PC-3 (cell line): ENCODE measurements at regions not wholly inside any gene's neighbourhood (a gene's known extent, or its start where the extent isn't known, plus 50 kb on each side); places are given as distances from the start of the nearest gene placed in this dataset.

Source experiments
- ATAC-seq: fragments of 200-7000 bp; cut with Tn5 transposase; 2 replicates; pipeline ENCODE4 v1.9.1; 2020; ENCODE audit warnings: mild to moderate bottlenecking, moderate library complexity
- BruUV-seq: library from RNA; stranded (reverse); fragments of 400-500 nt; replicated peaks from 2 replicates; lab custom pipeline; 2021; lab: Mats Ljungman, UMichigan
- CTCF ChIA-PET: fragments of 300-600 bp; sonication (Branson Sonifier 250); formaldehyde crosslinking; loops from one replicate; lab custom pipeline; 2022; ENCODE audit warnings: antibody characterized with exemption; lab: Charles Lee
- POLR2A ChIA-PET: fragments of 300-600 bp; sonication (Branson Sonifier 250); formaldehyde crosslinking; loops from one replicate; lab custom pipeline; 2022; ENCODE audit warnings: antibody characterized with exemption; ENCODE audit not compliant: unreplicated experiment; lab: Charles Lee
- DNase-seq: peaks from one replicate; pipeline ENCODE4 v3.0.0-alpha.2; 2015
- H2AFZ ChIP-seq: fragments of 300-600 bp; sonication (generic); 2 replicates; pipeline ENCODE4 v1.6.0; 2016; ENCODE audit warnings: antibody characterized with exemption, low read length
- H3F3A ChIP-seq: fragments of 300-600 bp; sonication (generic); one replicate; pipeline ENCODE4 v1.6.0; 2017; ENCODE audit warnings: antibody characterized with exemption, low read length, control low read depth, mild to moderate bottlenecking; ENCODE audit not compliant: unreplicated experiment
- H3K27ac ChIP-seq: fragments of 300-600 bp; sonication (generic); 2 replicates; pipeline ENCODE4 v1.5.1; 2016; ENCODE audit warnings: mild to moderate bottlenecking, low read length
- H3K27me3 ChIP-seq: fragments of 300-600 bp; sonication (generic); 2 replicates; pipeline ENCODE4 v1.6.1; 2016; ENCODE audit warnings: low read length, mixed read lengths
- H3K36me3 ChIP-seq: fragments of 300-600 bp; sonication (generic); 2 replicates; pipeline ENCODE4 v1.6.1; 2016; ENCODE audit warnings: low read depth, mixed run types, low read length, mixed read lengths
- H3K4me1 ChIP-seq: fragments of 300-600 bp; sonication (generic); 2 replicates; pipeline ENCODE4 v1.5.1; 2016; ENCODE audit warnings: low read length; ENCODE audit not compliant: insufficient read depth
- H3K4me2 ChIP-seq: fragments of 300-600 bp; sonication (generic); 2 replicates; pipeline ENCODE4 v1.6.0; 2016; ENCODE audit warnings: low read length
- H3K4me3 ChIP-seq: fragments of 300-600 bp; sonication (generic); 2 replicates; pipeline ENCODE4 v1.5.1; 2016; ENCODE audit warnings: mild to moderate bottlenecking, low read length, mixed read lengths
- H3K79me2 ChIP-seq: fragments of 300-600 bp; sonication (generic); 2 replicates; pipeline ENCODE4 v1.6.1; 2017; ENCODE audit warnings: low read length, mixed read lengths
- H3K9ac ChIP-seq: fragments of 300-600 bp; sonication (generic); 2 replicates; pipeline ENCODE4 v1.6.0; 2016; ENCODE audit warnings: mild to moderate bottlenecking, low read length
- H3K9me2 ChIP-seq: fragments of 300-600 bp; sonication (generic); replicated peaks from 2 replicates; pipeline ENCODE4 v1.6.1; 2016; ENCODE audit warnings: mixed run types, low read length, mixed read lengths
- H3K9me3 ChIP-seq: fragments of 300-600 bp; sonication (generic); 2 replicates; pipeline ENCODE4 v1.6.1; 2016; ENCODE audit warnings: low read length, mixed read lengths
- H4K20me1 ChIP-seq: fragments of 300-600 bp; sonication (generic); 2 replicates; pipeline ENCODE4 v1.6.1; 2016; ENCODE audit warnings: low read length, mixed read lengths
- EZH2 ChIP-seq: fragments of 300-600 bp; sonication (generic); IDR thresholded peaks from one replicate; pipeline ENCODE4 v1.6.1; 2017; ENCODE audit warnings: antibody characterized with exemption, mild to moderate bottlenecking, low read length; ENCODE audit not compliant: unreplicated experiment
- EZH2phosphoT487 ChIP-seq: fragments of 300-600 bp; sonication (generic); IDR thresholded peaks from 2 replicates; pipeline ENCODE4 v1.6.1; 2018; ENCODE audit warnings: mild to moderate bottlenecking, antibody characterized with exemption, low read length, borderline replicate concordance
- intact Hi-C: fragments of 100-400 bp; cut with micrococcal nuclease; formaldehyde crosslinking; loops from 2 replicates; pipeline ENCODE4 v1.9.0; 2023
- TF ChIP-seq, protein P1 (sequence below): fragments of 300-600 bp; sonication (generic); conservative IDR thresholded peaks from 2 replicates; pipeline ENCODE4 v1.5.1; 2017; ENCODE audit warnings: antibody characterized with exemption, low read depth, mild to moderate bottlenecking, low read length

DNA sequence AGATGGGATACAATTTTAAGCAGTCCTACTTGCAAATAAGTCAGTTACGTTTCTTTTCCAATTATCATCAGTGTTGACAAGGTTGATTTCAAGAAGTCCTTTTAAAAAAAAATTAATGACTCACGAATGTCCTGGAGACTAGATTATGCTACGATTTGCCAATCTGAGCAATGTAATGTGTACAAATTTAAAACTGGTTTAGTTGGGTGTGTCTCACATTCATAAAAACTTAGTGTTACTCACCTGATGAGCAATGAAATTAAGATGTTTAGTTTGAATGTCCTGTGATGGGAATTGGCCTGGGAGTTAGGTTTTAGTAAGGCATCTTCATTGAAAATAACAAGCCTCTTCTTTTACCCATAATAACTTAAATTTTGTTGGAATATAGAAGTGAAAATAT is 136.7 kb upstream of the POF1B start:
- peak; percentile 33 for DNase-seq

DNA sequence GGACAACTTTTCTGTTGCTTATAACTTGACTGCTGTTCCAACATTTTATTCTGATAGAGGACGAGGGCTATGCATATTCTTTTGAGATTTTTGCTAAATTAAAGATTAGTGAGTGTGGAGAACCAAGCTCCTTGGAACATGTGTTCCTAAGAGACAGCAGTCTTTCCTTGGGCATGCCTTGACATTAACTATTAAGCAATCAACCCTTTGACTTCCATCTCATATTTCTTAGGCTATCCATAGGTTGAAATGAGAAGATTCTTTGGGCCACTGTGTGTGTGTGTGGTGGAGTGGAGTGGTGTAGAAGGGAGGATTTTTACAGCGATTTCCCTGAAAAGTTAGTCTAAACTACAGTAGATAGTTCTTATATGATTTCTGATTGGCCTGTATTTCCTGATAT is 127.4 kb upstream of the POF1B start:
- no peak for DNase-seq

More for the DNA sequence above, 136.7 kb upstream of the POF1B start:
- Histone ChIP-seq H3K9me3 (no peaks in the 10 kb centered on the region), H3K4me1 (no peaks in the 10 kb centered on the region), H2AFZ (no peak overlapping the region), H3K27me3 (no peaks in the 10 kb centered on the region), H3K9ac (no peak overlapping the region), H3K4me3 (no peak overlapping the region), H3K36me3 (no peaks in the 10 kb centered on the region), H3K79me2 (no peaks in the 10 kb centered on the region), H3K4me2 (no peak overlapping the region), H3F3A (no peaks in the 10 kb centered on the region), H3K9me2 (no peaks in the 10 kb centered on the region), H4K20me1 (no peaks in the 10 kb centered on the region), H3K27ac (no peak overlapping the region)
- intact Hi-C loops, result no loop called here
- BruUV-seq, result no TSS peak
- TF ChIP-seq EZH2phosphoT487 (no peak), EZH2 (no peak)
- TF ChIP-seq, protein P1, sequence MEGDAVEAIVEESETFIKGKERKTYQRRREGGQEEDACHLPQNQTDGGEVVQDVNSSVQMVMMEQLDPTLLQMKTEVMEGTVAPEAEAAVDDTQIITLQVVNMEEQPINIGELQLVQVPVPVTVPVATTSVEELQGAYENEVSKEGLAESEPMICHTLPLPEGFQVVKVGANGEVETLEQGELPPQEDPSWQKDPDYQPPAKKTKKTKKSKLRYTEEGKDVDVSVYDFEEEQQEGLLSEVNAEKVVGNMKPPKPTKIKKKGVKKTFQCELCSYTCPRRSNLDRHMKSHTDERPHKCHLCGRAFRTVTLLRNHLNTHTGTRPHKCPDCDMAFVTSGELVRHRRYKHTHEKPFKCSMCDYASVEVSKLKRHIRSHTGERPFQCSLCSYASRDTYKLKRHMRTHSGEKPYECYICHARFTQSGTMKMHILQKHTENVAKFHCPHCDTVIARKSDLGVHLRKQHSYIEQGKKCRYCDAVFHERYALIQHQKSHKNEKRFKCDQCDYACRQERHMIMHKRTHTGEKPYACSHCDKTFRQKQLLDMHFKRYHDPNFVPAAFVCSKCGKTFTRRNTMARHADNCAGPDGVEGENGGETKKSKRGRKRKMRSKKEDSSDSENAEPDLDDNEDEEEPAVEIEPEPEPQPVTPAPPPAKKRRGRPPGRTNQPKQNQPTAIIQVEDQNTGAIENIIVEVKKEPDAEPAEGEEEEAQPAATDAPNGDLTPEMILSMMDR, result no peak
- ChIA-PET CTCF (no interaction called here), POLR2A (no interaction called here)
- ATAC-seq, result no peak

GRCh38 chrX:85505801-85506200 is 126.3 kb upstream of the POF1B start:
- Histone ChIP-seq H3K79me2 (no peaks in the 10 kb centered on the region), H3K27me3 (no peaks in the 10 kb centered on the region), H3K9me2 (no peaks in the 10 kb centered on the region), H3K4me3 (no peak overlapping the region), H3K27ac (no peak overlapping the region), H3K4me2 (no peak overlapping the region), H2AFZ (no peak overlapping the region), H3F3A (no peaks in the 10 kb centered on the region), H3K9ac (no peak overlapping the region), H4K20me1 (no peaks in the 10 kb centered on the region), H3K36me3 (no peaks in the 10 kb centered on the region), H3K9me3 (no peaks in the 10 kb centered on the region), H3K4me1 (no peaks in the 10 kb centered on the region)
- ChIA-PET CTCF (no interaction called here), POLR2A (no interaction called here)
- no TSS peak for BruUV-seq
- no peak for ATAC-seq
- intact Hi-C loops, result no loop called here
- DNase-seq, result no peak
- TF ChIP-seq EZH2phosphoT487 (no peak), EZH2 (no peak)
- TF ChIP-seq, protein P1, result no peak

More for the DNA sequence above, 127.4 kb upstream of the POF1B start:
- H3K79me2 ChIP-seq, result no peaks in the 10 kb centered on the region
- no peaks in the 10 kb centered on the region for H3K9me2 ChIP-seq
- no peaks in the 10 kb centered on the region for H3K36me3 ChIP-seq
- H2AFZ ChIP-seq, result no peak overlapping the region
- CTCF ChIA-PET, result no interaction called here
- no peak for TF ChIP-seq EZH2
- H3K27me3 ChIP-seq, result no peaks in the 10 kb centered on the region
- intact Hi-C loops, result no loop called here
- H3F3A ChIP-seq, result no peaks in the 10 kb centered on the region
- no peaks in the 10 kb centered on the region for H3K4me1 ChIP-seq
- no peak for ATAC-seq
- H3K4me2 ChIP-seq, result no peak overlapping the region
- no peak overlapping the region for H3K9ac ChIP-seq
- H3K9me3 ChIP-seq, result no peaks in the 10 kb centered on the region
- H3K27ac ChIP-seq, result no peak overlapping the region
- BruUV-seq, result no TSS peak
- no peak overlapping the region for H3K4me3 ChIP-seq
- POLR2A ChIA-PET, result no interaction called here
- H4K20me1 ChIP-seq, result no peaks in the 10 kb centered on the region
